H9 (cell line): ENCODE measurements at regions not wholly inside any gene's neighbourhood (a gene's known extent, or its start where the extent isn't known, plus 50 kb on each side); places are given as distances from the start of the nearest gene placed in this dataset.

Source experiments
- DNase-seq: peaks from one replicate; pipeline ENCODE4 v3.0.0-alpha.2; 2017
- H2AFZ ChIP-seq: one replicate; pipeline ENCODE4 v1.6.1; 2013; ENCODE audit warnings: mild to moderate bottlenecking, low read length, control low read depth, moderate library complexity
- H2AK5ac ChIP-seq: 2 replicates; pipeline ENCODE4 v1.6.1; 2013; ENCODE audit warnings: low read length, control low read depth, mixed read lengths; ENCODE audit not compliant: insufficient read length
- H2BK120ac ChIP-seq: one replicate; pipeline ENCODE4 v1.6.1; 2013; ENCODE audit warnings: low read depth, mild to moderate bottlenecking, low read length, control low read depth, inconsistent platforms; ENCODE audit not compliant: poor library complexity, severe bottlenecking
- H2BK12ac ChIP-seq: 2 replicates; pipeline ENCODE4 v1.6.1; 2013; ENCODE audit warnings: low read length, control low read depth, mixed read lengths, low read depth; ENCODE audit not compliant: insufficient read length
- H2BK15ac ChIP-seq: 2 replicates; pipeline ENCODE4 v1.6.1; 2013; ENCODE audit warnings: low read depth, low read length, control low read depth
- H2BK20ac ChIP-seq: one replicate; pipeline ENCODE4 v1.6.1; 2013; ENCODE audit warnings: low read depth, mild to moderate bottlenecking, low read length, control low read depth, inconsistent platforms; ENCODE audit not compliant: poor library complexity, severe bottlenecking
- H2BK5ac ChIP-seq: 2 replicates; pipeline ENCODE4 v1.6.1; 2013; ENCODE audit warnings: low read length, control low read depth, mixed read lengths; ENCODE audit not compliant: insufficient read length
- H3K14ac ChIP-seq: 2 replicates; pipeline ENCODE4 v1.6.1; 2013; ENCODE audit warnings: low read length, control low read depth; ENCODE audit not compliant: insufficient read depth
- H3K18ac ChIP-seq: 2 replicates; pipeline ENCODE4 v1.6.1; 2013; ENCODE audit warnings: low read depth, mild to moderate bottlenecking, mixed read lengths, low read length, control low read depth; ENCODE audit not compliant: insufficient read length
- H3K23ac ChIP-seq: 2 replicates; pipeline ENCODE4 v1.6.1; 2013; ENCODE audit warnings: low read length, control low read depth, mixed read lengths, low read depth; ENCODE audit not compliant: insufficient read length
- H3K23me2 ChIP-seq: 2 replicates; pipeline ENCODE4 v1.6.1; 2013; ENCODE audit warnings: low read depth, mild to moderate bottlenecking, mixed read lengths, low read length, control low read depth; ENCODE audit not compliant: insufficient read length, poor library complexity, severe bottlenecking
- H3K27ac ChIP-seq: 2 replicates; pipeline ENCODE4 v1.5.1; 2013; ENCODE audit warnings: low read length, control low read depth, mixed read lengths, low read depth; ENCODE audit not compliant: insufficient read length
- H3K27me3 ChIP-seq: 2 replicates; pipeline ENCODE4 v1.6.1; 2013; ENCODE audit warnings: low read length, control low read depth, inconsistent platforms; ENCODE audit not compliant: insufficient read depth
- H3K4ac ChIP-seq: 2 replicates; pipeline ENCODE4 v1.6.1; 2013; ENCODE audit warnings: low read depth, mild to moderate bottlenecking, control low read depth, inconsistent platforms, low read length, moderate library complexity
- H3K4me1 ChIP-seq: 2 replicates; pipeline ENCODE4 v1.6.1; 2013; ENCODE audit warnings: low read length, control low read depth, inconsistent platforms; ENCODE audit not compliant: insufficient read depth
- H3K4me2 ChIP-seq: 2 replicates; pipeline ENCODE4 v1.6.1; 2013; ENCODE audit warnings: low read length, control low read depth, mixed read lengths; ENCODE audit not compliant: insufficient read length, insufficient read depth
- H3K56ac ChIP-seq: 2 replicates; pipeline ENCODE4 v1.6.1; 2013; ENCODE audit warnings: low read depth, mild to moderate bottlenecking, mixed read lengths, low read length, control low read depth; ENCODE audit not compliant: insufficient read length
- H3K79me1 ChIP-seq: 2 replicates; pipeline ENCODE4 v1.6.1; 2013; ENCODE audit warnings: low read depth, mild to moderate bottlenecking, moderate library complexity, low read length, control low read depth, inconsistent platforms; ENCODE audit not compliant: insufficient read depth, poor library complexity, severe bottlenecking
- H3K79me2 ChIP-seq: 2 replicates; pipeline ENCODE4 v1.6.1; 2013; ENCODE audit warnings: low read length, control low read depth, inconsistent platforms; ENCODE audit not compliant: insufficient read depth
- H3K9ac ChIP-seq: 2 replicates; pipeline ENCODE4 v1.6.1; 2013; ENCODE audit warnings: low read length, control low read depth, mixed read lengths; ENCODE audit not compliant: insufficient read length; ENCODE audit errors: extremely low read depth
- H3K9me3 ChIP-seq: one replicate; pipeline ENCODE4 v1.6.1; 2013; ENCODE audit warnings: low read depth, low read length, inconsistent platforms; ENCODE audit not compliant: control insufficient read depth
- H3T11ph ChIP-seq: one replicate; pipeline ENCODE4 v1.6.1; 2013; ENCODE audit warnings: mild to moderate bottlenecking, low read length, control low read depth, inconsistent platforms
- H4K20me1 ChIP-seq: one replicate; pipeline ENCODE4 v1.6.1; 2013; ENCODE audit not compliant: control insufficient read depth, insufficient read length, insufficient read depth
- H4K5ac ChIP-seq: 2 replicates; pipeline ENCODE4 v1.6.1; 2013; ENCODE audit warnings: low read depth, mild to moderate bottlenecking, mixed read lengths, low read length, control low read depth; ENCODE audit not compliant: insufficient read length
- H4K8ac ChIP-seq: replicated peaks from 2 replicates; pipeline ENCODE4 v1.6.1; 2013; ENCODE audit warnings: low read length, control low read depth, mixed read lengths, low read depth; ENCODE audit not compliant: insufficient read length
- H4K91ac ChIP-seq: 2 replicates; pipeline ENCODE4 v1.6.1; 2013; ENCODE audit warnings: low read depth, mild to moderate bottlenecking, moderate library complexity, mixed read lengths, low read length, control low read depth; ENCODE audit not compliant: insufficient read length
- H3K27ac Mint-ChIP-seq, 3 experiments: 2 replicates in 2 of 3; 3 replicates in 1 of 3; pipeline ENCODE4 v1.8.0; 2020 to 2021; ENCODE audit warnings: mixed read lengths in 3 of 3, mild to moderate bottlenecking in 1 of 3, moderate library complexity in 1 of 3
- H3K27me3 Mint-ChIP-seq: 2 replicates; pipeline ENCODE4 v1.8.0; 2021; ENCODE audit warnings: low read depth, mild to moderate bottlenecking, moderate library complexity, mixed read lengths
- H3K36me3 Mint-ChIP-seq, 3 experiments: 2 replicates in 2 of 3; 3 replicates in 1 of 3; pipeline ENCODE4 v1.8.0; 2020 to 2021; ENCODE audit warnings: low read depth in 3 of 3, mixed read lengths in 3 of 3; ENCODE audit not compliant: insufficient read depth in 1 of 3
- H3K4me1 Mint-ChIP-seq, 2 experiments: 2 replicates each; pipeline ENCODE4 v1.8.0; 2020; ENCODE audit warnings: mixed read lengths in 2 of 2
- H3K4me3 Mint-ChIP-seq, 2 experiments: 2 replicates in 1 of 2; 3 replicates in 1 of 2; pipeline ENCODE4 v1.8.0; 2020 to 2021; ENCODE audit warnings: mild to moderate bottlenecking in 2 of 2, mixed read lengths in 2 of 2, moderate library complexity in 1 of 2
- H3K9me3 Mint-ChIP-seq, 2 experiments: 2 replicates in 1 of 2; 3 replicates in 1 of 2; pipeline ENCODE4 v1.8.0; 2020; ENCODE audit warnings: mild to moderate bottlenecking in 2 of 2, mixed read lengths in 2 of 2, moderate library complexity in 1 of 2
- WGBS: extraction: QIAGEN DNeasy Blood & Tissue Kit; methylation state at CpG from one replicate; pipeline ENCODE4 v1.1.7; 2013; ENCODE audit warnings: missing lambda C conversion rate, low lambda C conversion rate, mixed read lengths; ENCODE audit not compliant: insufficient read length; ENCODE audit errors: extremely low coverage; 5-methylcytosine and 5-hydroxymethylcytosine counted together
- TF ChIP-seq, protein P1 (sequence below): fragments of 200-600 bp; sonication (generic); conservative IDR thresholded peaks from 3 replicates; pipeline ENCODE4 v1.8.0; 2021; ENCODE audit warnings: antibody characterized with exemption, mild to moderate bottlenecking

DNA sequence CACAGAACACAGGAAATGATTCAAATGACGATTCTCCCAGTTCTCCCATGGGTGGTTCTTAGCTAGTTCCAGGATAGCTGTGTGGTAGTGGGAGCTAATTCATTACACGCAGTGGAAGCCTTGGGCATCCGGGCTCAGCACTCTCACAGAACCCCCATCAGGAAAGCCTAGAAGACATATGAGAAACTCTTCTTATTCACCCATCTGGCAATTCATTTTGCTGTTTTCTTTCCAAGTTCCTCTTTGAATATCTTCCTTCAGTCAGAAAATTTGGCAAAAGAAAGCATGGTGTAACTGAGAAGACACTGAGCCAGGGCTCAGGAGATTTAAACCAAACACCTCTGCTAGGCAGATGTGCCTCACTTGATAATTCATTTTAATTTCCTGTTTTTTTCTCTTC is 85.2 kb upstream of the FN1 start:
- Histone ChIP-seq H3K23me2 (no peaks in the 10 kb centered on the region), H3K4me2 (no peak overlapping the region), H3K23ac (no peak overlapping the region), H4K5ac (no peak overlapping the region), H3K18ac (no peak overlapping the region), H2BK15ac (no peak overlapping the region), H2BK12ac (no peak overlapping the region), H3K56ac (no peak overlapping the region), H3K4me1 (no peaks in the 10 kb centered on the region), H2AK5ac (no peak overlapping the region), H3K14ac (no peak overlapping the region), H3K9ac (no peak overlapping the region), H3K27me3 (no peaks in the 10 kb centered on the region), H3K27ac (no peak overlapping the region), H3K9me3 (no peaks in the 10 kb centered on the region), H4K20me1 (no peaks in the 10 kb centered on the region), H4K91ac (no peak overlapping the region), H3K4ac (no peak overlapping the region), H3K79me2 (no peaks in the 10 kb centered on the region), H2BK5ac (no peak overlapping the region), H3T11ph (no peak overlapping the region), H2BK20ac (no peak overlapping the region), H2BK120ac (no peak overlapping the region), H3K79me1 (no peaks in the 10 kb centered on the region), H2AFZ (no peak overlapping the region), H4K8ac (no peak overlapping the region)
- Mint-ChIP-seq H3K4me3 (no peak overlapping the region), H3K27me3 (no peaks in the 10 kb centered on the region), H3K9me3 (no peaks in the 10 kb centered on the region; a peak in 1 of 5 replicates), H3K4me1 (no peaks in the 10 kb centered on the region), H3K36me3 (no peaks in the 10 kb centered on the region; a peak in 1 of 7 replicates), H3K27ac (no peak overlapping the region)
- DNase-seq: no peak
- no CpG with 5 or more reads among the region's 3 CpGs for WGBS
- TF ChIP-seq, protein P1, sequence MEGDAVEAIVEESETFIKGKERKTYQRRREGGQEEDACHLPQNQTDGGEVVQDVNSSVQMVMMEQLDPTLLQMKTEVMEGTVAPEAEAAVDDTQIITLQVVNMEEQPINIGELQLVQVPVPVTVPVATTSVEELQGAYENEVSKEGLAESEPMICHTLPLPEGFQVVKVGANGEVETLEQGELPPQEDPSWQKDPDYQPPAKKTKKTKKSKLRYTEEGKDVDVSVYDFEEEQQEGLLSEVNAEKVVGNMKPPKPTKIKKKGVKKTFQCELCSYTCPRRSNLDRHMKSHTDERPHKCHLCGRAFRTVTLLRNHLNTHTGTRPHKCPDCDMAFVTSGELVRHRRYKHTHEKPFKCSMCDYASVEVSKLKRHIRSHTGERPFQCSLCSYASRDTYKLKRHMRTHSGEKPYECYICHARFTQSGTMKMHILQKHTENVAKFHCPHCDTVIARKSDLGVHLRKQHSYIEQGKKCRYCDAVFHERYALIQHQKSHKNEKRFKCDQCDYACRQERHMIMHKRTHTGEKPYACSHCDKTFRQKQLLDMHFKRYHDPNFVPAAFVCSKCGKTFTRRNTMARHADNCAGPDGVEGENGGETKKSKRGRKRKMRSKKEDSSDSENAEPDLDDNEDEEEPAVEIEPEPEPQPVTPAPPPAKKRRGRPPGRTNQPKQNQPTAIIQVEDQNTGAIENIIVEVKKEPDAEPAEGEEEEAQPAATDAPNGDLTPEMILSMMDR: no peak
